ENCODE measurements at regions not wholly inside any gene's neighbourhood (a gene's known extent, or its start where the extent isn't known, plus 50 kb on each side); places are given as distances from the start of the nearest gene placed in this dataset.
"Not testable (repeated sequence)": the region's sequence is repeated elsewhere in the genome, so short reads cannot be mapped to it uniquely, and the experiment has no call there.

DNA sequence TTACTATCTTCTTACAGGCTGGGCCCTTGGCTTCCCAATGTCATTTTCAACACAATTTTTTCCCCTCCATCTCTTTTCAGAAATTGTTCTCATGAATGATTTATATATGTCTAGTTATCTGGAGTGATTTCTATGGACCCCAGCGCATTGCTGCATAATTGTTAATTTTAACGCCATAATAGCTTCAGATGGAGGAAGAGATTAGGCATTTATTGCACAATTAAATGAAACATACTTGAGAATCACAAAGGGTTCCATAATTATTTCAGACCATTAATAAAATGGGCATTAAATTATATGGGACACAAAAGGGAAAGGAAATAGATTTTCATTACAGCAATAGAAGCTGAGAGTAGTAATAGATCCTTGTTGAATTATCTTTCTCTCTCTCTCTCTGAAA is 70.3 kb upstream of the SOX14 start:
- Mint-ChIP-seq H3K36me3 (ENCODE audit: insufficient read depth in 2 of 2) (no peaks in the 10 kb centered on the region), H3K27ac (no peak overlapping the region), H3K4me3 (no peak overlapping the region), H3K4me1 (ENCODE audit: low read depth) (no peaks in the 10 kb centered on the region), H3K27me3 (ENCODE audit: low read depth) (no peaks in the 10 kb centered on the region), H3K9me3 (peaks cover 2 to 5% of the 10 kb centered on the region in 2 donors)
- ATAC-seq (replicated peaks in 1 of 2) (no peak), DNase-seq (no peak)

DNA sequence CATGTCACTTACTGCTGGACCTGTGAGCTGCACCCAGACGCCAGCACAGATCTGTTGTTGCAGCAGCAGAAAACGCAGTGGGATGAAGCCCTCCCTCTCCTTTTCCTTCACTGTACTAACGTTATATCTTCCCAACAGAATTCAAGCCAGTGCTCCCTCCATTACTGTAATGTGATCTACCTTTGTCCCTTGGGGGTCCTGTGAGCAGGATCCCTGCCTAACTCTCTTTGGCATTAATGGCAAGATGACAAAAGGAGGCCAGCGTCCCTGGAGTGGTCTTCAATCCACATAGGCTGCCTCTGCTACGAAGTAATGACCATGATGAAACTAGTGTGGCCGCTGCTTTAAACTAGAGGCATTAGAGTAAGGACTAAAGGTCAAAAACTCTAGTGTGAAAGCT is 69.3 kb upstream of the SOX14 start:
- H3K4me3 Mint-ChIP-seq: no peak overlapping the region
- no peaks in the 10 kb centered on the region for H3K27me3 Mint-ChIP-seq (ENCODE audit: low read depth)
- no peak overlapping the region for H3K27ac Mint-ChIP-seq
- no peak for DNase-seq
- H3K4me1 Mint-ChIP-seq (ENCODE audit: low read depth): no peaks in the 10 kb centered on the region
- no peaks in the 10 kb centered on the region for H3K36me3 Mint-ChIP-seq (ENCODE audit: insufficient read depth in 2 of 2)
- peaks cover 2 to 5% of the 10 kb centered on the region in 2 donors for H3K9me3 Mint-ChIP-seq
- ATAC-seq (replicated peaks in 1 of 2): no peak

DNA sequence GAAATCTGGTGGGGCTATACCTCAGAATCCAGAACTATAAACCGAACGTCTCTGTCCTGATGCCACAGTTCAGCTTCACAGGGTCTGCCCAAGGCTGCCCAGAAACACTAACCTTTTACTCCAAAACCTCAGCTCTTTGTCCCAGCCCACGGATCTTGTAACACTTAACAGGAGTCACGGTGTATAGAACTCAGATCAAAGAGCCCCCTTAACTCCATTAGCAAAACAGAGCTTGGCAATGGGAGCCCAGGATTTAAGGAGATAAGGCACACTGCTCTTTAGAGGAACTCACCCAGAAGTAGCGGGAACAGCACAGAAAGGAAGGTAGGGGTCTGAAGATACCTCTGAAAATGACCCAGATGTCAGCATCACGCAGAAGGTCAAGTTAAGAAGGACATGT is 68.8 kb upstream of the SOX14 start:
- Mint-ChIP-seq H3K9me3 (peaks cover 2 to 5% of the 10 kb centered on the region in 2 donors), H3K36me3 (ENCODE audit: insufficient read depth in 2 of 2) (no peaks in the 10 kb centered on the region), H3K27me3 (ENCODE audit: low read depth) (no peaks in the 10 kb centered on the region), H3K4me3 (no peak overlapping the region), H3K27ac (no peak overlapping the region), H3K4me1 (ENCODE audit: low read depth) (no peaks in the 10 kb centered on the region)
- ATAC-seq (replicated peaks in 1 of 2) (no peak), DNase-seq (no peak)

DNA sequence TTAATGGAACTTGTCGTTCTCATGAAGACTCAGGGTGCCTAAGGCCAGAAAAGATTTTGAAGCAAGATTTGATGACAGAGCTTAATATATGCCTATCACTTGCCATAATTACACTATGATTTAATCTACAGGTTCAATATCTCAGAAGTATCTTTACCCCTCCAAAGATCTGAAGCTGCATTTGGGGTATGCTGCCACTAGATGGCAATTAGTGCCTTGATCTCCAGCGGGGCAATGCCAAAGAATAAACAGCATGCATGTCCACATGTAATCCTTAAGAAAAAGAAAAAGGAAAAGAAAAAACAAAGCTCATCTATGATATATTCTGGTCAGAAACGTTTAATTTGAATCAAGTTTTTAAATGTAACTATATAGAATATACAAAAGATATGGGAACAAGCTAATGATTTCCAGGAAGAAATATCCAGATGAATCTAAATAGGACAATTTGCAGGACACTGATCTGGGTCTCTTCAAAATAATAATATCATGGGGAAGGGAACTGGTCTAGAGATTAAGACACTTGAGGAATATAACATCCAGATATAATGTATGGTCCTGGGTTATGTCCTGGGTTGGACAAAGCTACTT is 55.0 kb upstream of the SOX14 start:
- DNase-seq (no peak), ATAC-seq (replicated peaks in 1 of 2) (no peak)
- Mint-ChIP-seq H3K27ac (no peak overlapping the region), H3K4me1 (ENCODE audit: low read depth) (no peaks in the 10 kb centered on the region), H3K9me3 (peaks cover 3 to 10% of the 10 kb centered on the region in 2 donors), H3K27me3 (ENCODE audit: low read depth) (no peaks in the 10 kb centered on the region), H3K4me3 (no peak overlapping the region), H3K36me3 (ENCODE audit: insufficient read depth in 2 of 2) (peaks cover 0 to 2% of the 10 kb centered on the region in 2 donors)

DNA sequence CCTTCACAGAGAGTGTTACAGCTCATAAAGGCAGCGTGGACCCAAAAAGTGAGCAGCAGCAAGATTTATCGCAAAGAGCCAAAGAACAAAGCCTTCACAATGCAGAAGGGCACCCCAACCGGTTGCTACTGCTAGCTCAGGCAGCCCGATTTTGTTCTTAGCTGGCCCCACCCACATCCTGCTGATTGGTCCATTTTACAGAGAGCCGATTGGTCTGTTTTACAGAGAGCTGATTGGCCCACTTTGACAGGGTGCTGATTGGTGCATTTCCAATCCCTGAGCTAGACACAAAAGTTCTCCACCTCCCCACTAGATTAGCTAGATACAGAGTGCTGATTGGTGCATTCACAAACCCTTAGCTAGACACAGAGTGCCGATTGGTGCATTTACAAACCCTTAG is 50.1 kb upstream of the SOX14 start:
- not testable (repeated sequence) for H3K4me1 Mint-ChIP-seq (ENCODE audit: low read depth); H3K27ac Mint-ChIP-seq; H3K27me3 Mint-ChIP-seq (ENCODE audit: low read depth); H3K36me3 Mint-ChIP-seq (ENCODE audit: insufficient read depth in 2 of 2); ATAC-seq (replicated peaks in 1 of 2); DNase-seq; H3K4me3 Mint-ChIP-seq
- peaks cover 10 to 12% of the 10 kb centered on the region in 2 donors for H3K9me3 Mint-ChIP-seq

Measured in activated T-cell treated with anti-CD3 and anti-CD28 coated beads, Interleukin-2, amount 50 U/mL, for 72 hours (primary cell).